ENCODE measurements at regions not wholly inside any gene's neighbourhood (a gene's known extent, or its start where the extent isn't known, plus 50 kb on each side); places are given as distances from the start of the nearest gene placed in this dataset.

GRCh38 chr3:5618170-5618569, 430.7 kb downstream of the EDEM1 start:
- TF ChIP-seq HDAC3 (IDR thresholded peaks at IDR 0.05; ENCODE audit: borderline replicate concordance, partially characterized antibody) (no peak), ZBTB40 (IDR thresholded peaks at IDR 0.05) (peak; percentile 86), ZBTB40 (CRISPR knock-in tag; IDR thresholded peaks at IDR 0.05) (peak; percentile 58; the same call in 1 of the 2 replicates)
- in situ Hi-C loops (cut with MboI) (no loop called here), intact Hi-C loops (cut with micrococcal nuclease) (no loop called here)
- no peak overlapping the region for H3K27ac ChIP-seq (ENCODE audit: extremely low read depth, low read depth, low read length)
- no peaks in the 10 kb centered on the region for H3K9me3 ChIP-seq (replicated peaks; ENCODE audit: control insufficient read depth, insufficient read depth, low read depth, low read length)
- BruUV-seq (replicated peaks), result no TSS peak
- POLR2A ChIA-PET, result no interaction called here
- FAIRE-seq (no peak), ATAC-seq (no peak), DNase-seq (ENCODE audit: extremely low read depth in 1 of 4, low spot score in 3 of 4) (no peak)
- no peaks in the 10 kb centered on the region for H4K20me1 ChIP-seq (replicated peaks; ENCODE audit: control insufficient read depth, insufficient read depth, low read length)
- no peak overlapping the region for H3K4me2 ChIP-seq (ENCODE audit: insufficient read depth, low read length)
- H3K27me3 ChIP-seq (ENCODE audit: control insufficient read depth in 2 of 2, insufficient read depth in 2 of 2, low read length in 2 of 2), result no peaks in the 10 kb centered on the region
- H3K4me3 ChIP-seq, result no peak overlapping the region
- no peak overlapping the region for H2AFZ ChIP-seq (ENCODE audit: low read depth, low read length)
- no peaks in the 10 kb centered on the region; a peak in 2 of 5 replicates for H3K4me1 ChIP-seq (replicated peaks in 1 of 2; ENCODE audit: control insufficient read depth in 2 of 2, insufficient read depth in 2 of 2, low read length in 2 of 2)
- no peaks in the 10 kb centered on the region for H3K9me1 ChIP-seq (ENCODE audit: control insufficient read depth, insufficient read depth, low read length)
- no peak overlapping the region for H3K9ac ChIP-seq (ENCODE audit: insufficient read depth in 1 of 2, low read depth in 2 of 2, low read length in 2 of 2)
- CTCF ChIA-PET (ENCODE audit: low intra/inter-chr PET ratio), result no interaction called here
- no peaks in the 10 kb centered on the region for H3K36me3 ChIP-seq (ENCODE audit: control insufficient read depth, insufficient read depth, low read length)
- no peaks in the 10 kb centered on the region for H3K79me2 ChIP-seq (ENCODE audit: control insufficient read depth, insufficient read depth, low read length)
